GM12872 (cell line): ENCODE measurements at regions not wholly inside any gene's neighbourhood (a gene's known extent, or its start where the extent isn't known, plus 50 kb on each side); places are given as distances from the start of the nearest gene placed in this dataset.

Experiments
- CTCF ChIP-seq: IDR thresholded peaks from 3 replicates; pipeline ENCODE4 v1.5.1; 2011; ENCODE audit warnings: low read depth, mild to moderate bottlenecking, low read length, moderate library complexity; ENCODE audit not compliant: insufficient read depth

DNA sequence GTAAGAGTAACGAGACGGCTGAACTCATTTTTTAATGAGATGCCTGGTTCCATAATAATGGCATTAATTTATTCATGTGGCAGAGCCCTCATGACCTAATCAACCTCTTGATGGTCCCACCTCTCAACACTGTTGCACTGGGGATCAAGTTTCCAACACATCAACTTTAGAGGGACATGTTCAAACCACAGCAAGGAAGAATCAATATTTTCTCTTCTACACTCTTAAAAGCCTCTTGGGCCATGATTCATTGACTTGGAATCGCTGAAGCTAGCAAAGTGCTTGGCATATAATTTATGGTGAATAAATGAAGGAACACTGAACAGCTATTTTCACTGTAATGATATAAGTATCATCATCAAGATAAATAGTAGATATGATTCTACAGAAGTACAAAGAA is 333.0 kb downstream of the TNS1 start:
- TF ChIP-seq CTCF: no peak

DNA sequence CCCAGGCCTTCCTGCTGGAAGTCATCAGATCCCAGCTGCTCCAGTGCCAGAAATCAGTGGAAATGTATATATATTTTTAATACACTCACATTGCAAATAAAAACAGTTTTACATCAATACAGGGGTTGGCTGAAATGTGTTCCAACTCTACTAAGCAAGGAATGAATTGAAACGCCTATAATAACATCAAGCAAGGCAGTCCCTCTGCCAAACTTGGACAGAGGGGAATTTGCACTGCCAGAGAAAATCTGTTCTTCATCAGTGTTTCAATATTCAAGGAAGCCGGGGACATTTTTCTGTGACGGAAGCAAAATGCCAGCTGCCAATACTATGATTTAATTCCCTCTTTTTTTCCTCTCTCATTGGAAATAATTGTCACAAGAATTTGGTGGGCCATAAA is 335.3 kb downstream of the TNS1 start:
- TF ChIP-seq CTCF: no peak

GRCh38 chr2:217667035-217667434 is 335.8 kb downstream of the TNS1 start:
- no peak for TF ChIP-seq CTCF

GRCh38 chr2:217666338-217666737 is 336.5 kb downstream of the TNS1 start:
- no peak for TF ChIP-seq CTCF

GRCh38 chr2:217664761-217665160 is 338.0 kb downstream of the TNS1 start:
- no peak for TF ChIP-seq CTCF

- TF ChIP-seq CTCF: no peak
Observed at GRCh38 chr2:217662984-217663602, 339.7 kb downstream of the TNS1 start.

DNA sequence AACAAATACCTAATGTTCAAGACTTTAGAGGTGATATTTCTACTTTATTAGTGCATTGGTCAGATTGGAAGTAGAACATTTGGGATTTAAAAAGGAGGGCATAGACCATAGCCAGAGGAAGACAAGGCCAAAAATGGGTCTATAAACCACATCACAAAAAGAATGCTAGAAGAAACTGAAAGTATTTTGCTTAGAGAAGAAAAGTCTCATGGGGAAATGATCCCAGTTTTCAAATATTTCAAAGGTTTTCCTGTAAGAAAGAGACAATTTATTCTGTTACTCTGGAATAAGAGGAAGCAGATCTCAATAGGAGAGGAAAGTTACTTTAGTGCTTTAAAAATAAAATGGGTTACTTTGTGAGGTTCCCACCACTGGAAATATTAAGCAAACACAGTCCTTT is 341.4 kb downstream of the TNS1 start:
- no peak for TF ChIP-seq CTCF
